ENCODE measurements at regions not wholly inside any gene's neighbourhood (a gene's known extent, or its start where the extent isn't known, plus 50 kb on each side); places are given as distances from the start of the nearest gene placed in this dataset.

DNA sequence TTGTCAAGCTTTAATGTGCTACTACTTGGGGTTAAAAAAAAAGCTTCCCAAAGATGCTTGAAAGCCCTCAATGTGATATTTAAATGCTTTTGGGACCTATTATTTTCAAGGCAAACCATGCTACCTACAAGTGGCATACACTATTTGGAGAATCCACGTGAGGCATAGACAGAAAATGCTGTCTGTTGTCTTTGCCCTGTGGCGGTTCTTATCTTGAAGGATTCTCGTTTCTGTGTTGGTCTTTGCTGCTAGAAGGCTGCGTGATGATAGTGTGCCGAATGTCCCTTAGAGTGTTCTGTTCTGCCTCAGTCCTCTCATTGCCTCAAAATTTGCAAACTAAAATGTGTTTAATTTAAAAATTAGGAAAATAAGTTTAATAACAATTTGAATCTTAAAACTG is 356.2 kb upstream of the RARB start:
- Histone ChIP-seq H3K27ac (ENCODE audit: low read depth) (no peak overlapping the region), H4K20me1 (replicated peaks; ENCODE audit: insufficient read depth) (no peaks in the 10 kb centered on the region), H3K36me3 (ENCODE audit: insufficient read depth) (no peaks in the 10 kb centered on the region), H3K79me2 (replicated peaks; ENCODE audit: insufficient read depth) (no peaks in the 10 kb centered on the region), H3K9me2 (ENCODE audit: insufficient read depth) (no peaks in the 10 kb centered on the region), H3K4me3 (no peak overlapping the region), H3K4me1 (ENCODE audit: insufficient read depth) (no peaks in the 10 kb centered on the region), H3F3A (replicated peaks; ENCODE audit: low read depth) (no peaks in the 10 kb centered on the region), H3K27me3 (ENCODE audit: insufficient read depth) (no peaks in the 10 kb centered on the region), H2AFZ (peak overlapping the region; percentile 21; the same call in 1 of the 2 replicates), H3K4me2 (no peak overlapping the region)
- no peak overlapping the region for H3K27ac Mint-ChIP-seq
- no peak for ATAC-seq
- H3K9me3 Mint-ChIP-seq, result no peaks in the 10 kb centered on the region
- H3K4me3 Mint-ChIP-seq, result no peak overlapping the region
- DNase-seq (ENCODE audit: low spot score), result no peak
- H3K27me3 Mint-ChIP-seq (ENCODE audit: insufficient read depth, low read depth, poor library complexity), result no peaks in the 10 kb centered on the region
- TF ChIP-seq CREB1 (CRISPR knock-in tag; IDR thresholded peaks at IDR 0.05; ENCODE audit: low read depth), result no peak
- TF ChIP-seq, protein P1, sequence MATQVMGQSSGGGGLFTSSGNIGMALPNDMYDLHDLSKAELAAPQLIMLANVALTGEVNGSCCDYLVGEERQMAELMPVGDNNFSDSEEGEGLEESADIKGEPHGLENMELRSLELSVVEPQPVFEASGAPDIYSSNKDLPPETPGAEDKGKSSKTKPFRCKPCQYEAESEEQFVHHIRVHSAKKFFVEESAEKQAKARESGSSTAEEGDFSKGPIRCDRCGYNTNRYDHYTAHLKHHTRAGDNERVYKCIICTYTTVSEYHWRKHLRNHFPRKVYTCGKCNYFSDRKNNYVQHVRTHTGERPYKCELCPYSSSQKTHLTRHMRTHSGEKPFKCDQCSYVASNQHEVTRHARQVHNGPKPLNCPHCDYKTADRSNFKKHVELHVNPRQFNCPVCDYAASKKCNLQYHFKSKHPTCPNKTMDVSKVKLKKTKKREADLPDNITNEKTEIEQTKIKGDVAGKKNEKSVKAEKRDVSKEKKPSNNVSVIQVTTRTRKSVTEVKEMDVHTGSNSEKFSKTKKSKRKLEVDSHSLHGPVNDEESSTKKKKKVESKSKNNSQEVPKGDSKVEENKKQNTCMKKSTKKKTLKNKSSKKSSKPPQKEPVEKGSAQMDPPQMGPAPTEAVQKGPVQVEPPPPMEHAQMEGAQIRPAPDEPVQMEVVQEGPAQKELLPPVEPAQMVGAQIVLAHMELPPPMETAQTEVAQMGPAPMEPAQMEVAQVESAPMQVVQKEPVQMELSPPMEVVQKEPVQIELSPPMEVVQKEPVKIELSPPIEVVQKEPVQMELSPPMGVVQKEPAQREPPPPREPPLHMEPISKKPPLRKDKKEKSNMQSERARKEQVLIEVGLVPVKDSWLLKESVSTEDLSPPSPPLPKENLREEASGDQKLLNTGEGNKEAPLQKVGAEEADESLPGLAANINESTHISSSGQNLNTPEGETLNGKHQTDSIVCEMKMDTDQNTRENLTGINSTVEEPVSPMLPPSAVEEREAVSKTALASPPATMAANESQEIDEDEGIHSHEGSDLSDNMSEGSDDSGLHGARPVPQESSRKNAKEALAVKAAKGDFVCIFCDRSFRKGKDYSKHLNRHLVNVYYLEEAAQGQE (IDR thresholded peaks at IDR 0.05; ENCODE audit: unreplicated experiment), result no peak
- no peak for TF ChIP-seq NANOG (IDR thresholded peaks at IDR 0.05; ENCODE audit: borderline replicate concordance)
- TF ChIP-seq, protein P2, sequence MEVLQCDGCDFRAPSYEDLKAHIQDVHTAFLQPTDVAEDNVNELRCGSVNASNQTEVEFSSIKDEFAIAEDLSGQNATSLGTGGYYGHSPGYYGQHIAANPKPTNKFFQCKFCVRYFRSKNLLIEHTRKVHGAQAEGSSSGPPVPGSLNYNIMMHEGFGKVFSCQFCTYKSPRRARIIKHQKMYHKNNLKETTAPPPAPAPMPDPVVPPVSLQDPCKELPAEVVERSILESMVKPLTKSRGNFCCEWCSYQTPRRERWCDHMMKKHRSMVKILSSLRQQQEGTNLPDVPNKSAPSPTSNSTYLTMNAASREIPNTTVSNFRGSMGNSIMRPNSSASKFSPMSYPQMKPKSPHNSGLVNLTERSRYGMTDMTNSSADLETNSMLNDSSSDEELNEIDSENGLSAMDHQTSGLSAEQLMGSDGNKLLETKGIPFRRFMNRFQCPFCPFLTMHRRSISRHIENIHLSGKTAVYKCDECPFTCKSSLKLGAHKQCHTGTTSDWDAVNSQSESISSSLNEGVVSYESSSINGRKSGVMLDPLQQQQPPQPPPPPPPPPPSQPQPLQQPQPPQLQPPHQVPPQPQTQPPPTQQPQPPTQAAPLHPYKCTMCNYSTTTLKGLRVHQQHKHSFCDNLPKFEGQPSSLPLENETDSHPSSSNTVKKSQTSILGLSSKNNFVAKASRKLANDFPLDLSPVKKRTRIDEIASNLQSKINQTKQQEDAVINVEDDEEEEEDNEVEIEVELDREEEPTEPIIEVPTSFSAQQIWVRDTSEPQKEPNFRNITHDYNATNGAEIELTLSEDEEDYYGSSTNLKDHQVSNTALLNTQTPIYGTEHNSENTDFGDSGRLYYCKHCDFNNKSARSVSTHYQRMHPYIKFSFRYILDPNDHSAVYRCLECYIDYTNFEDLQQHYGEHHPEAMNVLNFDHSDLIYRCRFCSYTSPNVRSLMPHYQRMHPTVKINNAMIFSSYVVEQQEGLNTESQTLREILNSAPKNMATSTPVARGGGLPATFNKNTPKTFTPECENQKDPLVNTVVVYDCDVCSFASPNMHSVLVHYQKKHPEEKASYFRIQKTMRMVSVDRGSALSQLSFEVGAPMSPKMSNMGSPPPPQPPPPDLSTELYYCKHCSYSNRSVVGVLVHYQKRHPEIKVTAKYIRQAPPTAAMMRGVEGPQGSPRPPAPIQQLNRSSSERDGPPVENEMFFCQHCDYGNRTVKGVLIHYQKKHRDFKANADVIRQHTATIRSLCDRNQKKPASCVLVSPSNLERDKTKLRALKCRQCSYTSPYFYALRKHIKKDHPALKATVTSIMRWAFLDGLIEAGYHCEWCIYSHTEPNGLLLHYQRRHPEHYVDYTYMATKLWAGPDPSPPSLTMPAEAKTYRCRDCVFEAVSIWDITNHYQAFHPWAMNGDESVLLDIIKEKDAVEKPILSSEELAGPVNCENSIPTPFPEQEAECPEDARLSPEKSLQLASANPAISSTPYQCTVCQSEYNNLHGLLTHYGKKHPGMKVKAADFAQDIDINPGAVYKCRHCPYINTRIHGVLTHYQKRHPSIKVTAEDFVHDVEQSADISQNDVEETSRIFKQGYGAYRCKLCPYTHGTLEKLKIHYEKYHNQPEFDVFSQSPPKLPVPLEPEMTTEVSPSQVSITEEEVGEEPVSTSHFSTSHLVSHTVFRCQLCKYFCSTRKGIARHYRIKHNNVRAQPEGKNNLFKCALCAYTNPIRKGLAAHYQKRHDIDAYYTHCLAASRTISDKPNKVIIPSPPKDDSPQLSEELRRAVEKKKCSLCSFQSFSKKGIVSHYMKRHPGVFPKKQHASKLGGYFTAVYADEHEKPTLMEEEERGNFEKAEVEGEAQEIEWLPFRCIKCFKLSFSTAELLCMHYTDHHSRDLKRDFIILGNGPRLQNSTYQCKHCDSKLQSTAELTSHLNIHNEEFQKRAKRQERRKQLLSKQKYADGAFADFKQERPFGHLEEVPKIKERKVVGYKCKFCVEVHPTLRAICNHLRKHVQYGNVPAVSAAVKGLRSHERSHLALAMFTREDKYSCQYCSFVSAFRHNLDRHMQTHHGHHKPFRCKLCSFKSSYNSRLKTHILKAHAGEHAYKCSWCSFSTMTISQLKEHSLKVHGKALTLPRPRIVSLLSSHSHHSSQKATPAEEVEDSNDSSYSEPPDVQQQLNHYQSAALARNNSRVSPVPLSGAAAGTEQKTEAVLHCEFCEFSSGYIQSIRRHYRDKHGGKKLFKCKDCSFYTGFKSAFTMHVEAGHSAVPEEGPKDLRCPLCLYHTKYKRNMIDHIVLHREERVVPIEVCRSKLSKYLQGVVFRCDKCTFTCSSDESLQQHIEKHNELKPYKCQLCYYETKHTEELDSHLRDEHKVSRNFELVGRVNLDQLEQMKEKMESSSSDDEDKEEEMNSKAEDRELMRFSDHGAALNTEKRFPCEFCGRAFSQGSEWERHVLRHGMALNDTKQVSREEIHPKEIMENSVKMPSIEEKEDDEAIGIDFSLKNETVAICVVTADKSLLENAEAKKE (CRISPR knock-in tag; IDR thresholded peaks at IDR 0.05), result no peak
- TF ChIP-seq EZH2 (IDR thresholded peaks at IDR 0.05; ENCODE audit: low read depth, unreplicated experiment), result no peak
- no peak for TF ChIP-seq ZNF331 (CRISPR knock-in tag; IDR thresholded peaks at IDR 0.05; ENCODE audit: low read depth)
- TF ChIP-seq, protein P3, sequence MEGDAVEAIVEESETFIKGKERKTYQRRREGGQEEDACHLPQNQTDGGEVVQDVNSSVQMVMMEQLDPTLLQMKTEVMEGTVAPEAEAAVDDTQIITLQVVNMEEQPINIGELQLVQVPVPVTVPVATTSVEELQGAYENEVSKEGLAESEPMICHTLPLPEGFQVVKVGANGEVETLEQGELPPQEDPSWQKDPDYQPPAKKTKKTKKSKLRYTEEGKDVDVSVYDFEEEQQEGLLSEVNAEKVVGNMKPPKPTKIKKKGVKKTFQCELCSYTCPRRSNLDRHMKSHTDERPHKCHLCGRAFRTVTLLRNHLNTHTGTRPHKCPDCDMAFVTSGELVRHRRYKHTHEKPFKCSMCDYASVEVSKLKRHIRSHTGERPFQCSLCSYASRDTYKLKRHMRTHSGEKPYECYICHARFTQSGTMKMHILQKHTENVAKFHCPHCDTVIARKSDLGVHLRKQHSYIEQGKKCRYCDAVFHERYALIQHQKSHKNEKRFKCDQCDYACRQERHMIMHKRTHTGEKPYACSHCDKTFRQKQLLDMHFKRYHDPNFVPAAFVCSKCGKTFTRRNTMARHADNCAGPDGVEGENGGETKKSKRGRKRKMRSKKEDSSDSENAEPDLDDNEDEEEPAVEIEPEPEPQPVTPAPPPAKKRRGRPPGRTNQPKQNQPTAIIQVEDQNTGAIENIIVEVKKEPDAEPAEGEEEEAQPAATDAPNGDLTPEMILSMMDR (conservative IDR thresholded peaks at IDR 0.05; ENCODE audit: low read depth in 2 of 2), result no peak
- no peak for TF ChIP-seq JUNB (IDR thresholded peaks at IDR 0.05; ENCODE audit: unreplicated experiment)
- H3K36me3 Mint-ChIP-seq (ENCODE audit: low read depth), result 0 out of 3 replicates have a peak, but pooled peaks cover 3% of the 10 kb centered on the region
- H3K4me1 Mint-ChIP-seq, result peaks cover 6% of the 10 kb centered on the region; the same call in 2 of the 3 replicates
